CD4-positive, alpha-beta T cell treated with Interleukin-21 for 1 hour (primary cell): ENCODE measurements at regions not wholly inside any gene's neighbourhood (a gene's known extent, or its start where the extent isn't known, plus 50 kb on each side); places are given as distances from the start of the nearest gene placed in this dataset.

Experiments
- DNase-seq: peaks from one replicate; pipeline ENCODE4 v3.0.0-alpha.2; 2020

DNA sequence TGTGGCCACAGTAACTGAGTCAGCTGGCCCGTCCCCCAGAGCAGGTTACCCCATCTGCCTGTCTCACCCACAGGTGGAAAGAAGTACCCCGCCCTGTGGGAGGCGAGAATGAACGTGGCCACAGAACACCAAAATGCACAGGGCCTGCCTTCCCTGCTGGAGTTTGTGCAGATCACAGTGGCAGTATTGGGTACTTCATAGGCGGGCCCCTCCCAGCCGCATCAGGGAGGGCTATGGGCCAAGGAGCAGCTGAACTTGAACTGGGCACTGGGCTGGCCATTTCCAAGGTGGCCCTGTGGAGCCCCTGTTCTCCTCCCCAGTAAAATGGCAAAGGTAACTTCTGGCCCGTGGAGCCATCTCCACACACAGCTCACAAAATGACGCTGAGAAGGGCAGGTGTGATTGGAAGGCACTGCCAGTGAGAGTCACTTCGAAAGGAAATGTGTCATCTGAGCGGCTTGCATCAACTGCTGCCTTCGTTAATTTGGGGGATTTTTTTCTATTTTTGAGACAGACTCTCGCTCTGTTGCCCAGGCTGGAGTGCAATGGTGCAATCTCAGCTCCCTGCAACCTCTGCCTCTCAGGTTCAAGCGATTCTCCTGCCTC lies 162.9 kb downstream of the ENGASE start:
- DNase-seq = no peak

DNA sequence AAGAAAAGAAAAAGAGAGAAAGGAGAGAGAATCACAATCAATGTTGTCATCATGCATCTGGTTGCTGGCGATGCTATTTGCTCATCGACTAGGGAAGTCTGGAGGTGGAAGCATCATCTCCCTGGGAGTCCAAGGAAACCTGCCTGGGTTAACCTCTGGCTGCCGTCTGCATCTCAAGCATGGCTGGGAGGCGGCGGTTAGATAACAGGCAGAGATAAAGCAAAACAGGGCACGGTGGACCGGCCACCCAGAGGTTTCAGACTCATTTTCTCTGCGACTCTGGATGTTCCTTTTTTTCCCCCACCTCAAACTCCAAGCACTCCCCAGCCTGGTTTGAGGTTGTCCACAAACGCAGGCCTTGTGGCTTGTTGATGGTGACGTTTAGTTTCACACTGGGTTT lies 161.2 kb downstream of the ENGASE start:
- DNase-seq = no peak

DNA sequence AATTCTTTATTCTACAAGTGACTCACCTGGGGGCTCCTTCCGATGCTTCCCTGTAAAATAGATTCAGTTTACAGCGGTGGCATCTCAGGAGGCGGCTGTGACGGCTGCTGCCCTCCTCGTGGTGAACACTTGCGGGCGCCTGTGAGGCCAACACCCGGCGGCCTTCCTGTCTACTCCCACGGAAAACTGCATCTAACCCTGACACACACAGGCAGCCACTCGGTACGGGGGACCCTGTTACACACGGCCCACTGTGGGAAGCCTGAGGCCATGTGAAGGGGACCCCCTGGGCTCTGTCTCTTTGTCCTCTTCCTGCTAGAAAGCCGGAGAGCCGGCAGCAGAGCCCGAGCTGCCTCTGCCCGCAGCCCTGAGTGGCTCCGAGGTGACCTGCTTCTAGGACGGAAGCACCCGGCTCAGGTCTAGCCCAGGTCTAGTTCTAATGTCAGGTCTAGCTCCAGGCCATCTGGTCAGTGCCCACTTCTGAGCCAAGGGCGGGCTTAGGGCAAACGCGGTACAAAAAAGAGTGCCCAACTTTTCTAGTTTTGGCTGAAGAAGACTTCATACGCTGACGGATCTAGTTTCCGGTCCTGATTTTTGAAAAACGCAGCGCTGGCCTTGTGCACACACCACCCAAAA lies 159.4 kb downstream of the ENGASE start:
- DNase-seq = no peak

DNA sequence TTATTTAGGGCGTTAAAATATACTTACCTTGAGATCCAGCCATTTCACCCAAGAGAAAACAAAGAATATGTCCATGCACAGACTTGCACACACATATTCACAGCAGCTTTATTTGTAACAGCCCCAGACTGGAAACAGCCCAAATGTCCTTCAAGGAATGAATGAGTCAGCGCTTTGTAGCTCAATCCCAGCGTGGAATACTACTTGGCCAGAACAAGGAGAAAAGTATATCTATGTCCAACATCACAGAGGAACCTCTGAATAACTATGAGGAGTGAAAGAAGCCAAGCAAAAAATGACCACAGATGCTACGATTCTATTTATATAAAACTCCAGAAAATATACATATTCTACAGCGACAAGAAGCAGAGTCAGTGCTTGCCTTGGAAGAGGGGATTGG lies 158.3 kb downstream of the ENGASE start:
- DNase-seq = no peak

DNA sequence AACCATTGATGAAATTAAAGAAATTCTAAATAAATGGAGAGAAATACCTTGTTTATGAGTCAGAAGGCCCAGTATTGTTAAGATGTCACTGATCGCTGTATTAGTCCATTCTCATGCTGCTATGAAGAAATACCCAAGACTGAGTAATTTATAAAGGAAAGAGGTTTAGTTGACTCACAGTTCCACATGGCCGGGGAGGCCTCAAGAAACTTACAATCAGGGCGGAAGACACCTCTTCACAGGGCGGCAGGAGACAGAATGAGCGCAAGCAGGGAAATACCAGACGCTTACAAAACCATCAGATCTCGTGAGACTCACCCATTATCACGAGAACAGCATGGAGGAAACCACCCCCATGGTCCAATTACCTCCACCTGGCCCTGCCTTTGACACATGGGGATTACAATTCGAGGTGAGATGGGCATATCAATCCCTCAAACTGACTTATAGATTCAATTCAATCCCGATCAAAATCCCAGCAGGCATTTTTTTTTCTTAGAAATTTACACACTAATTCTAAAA lies 157.2 kb downstream of the ENGASE start:
- no peak for DNase-seq

DNA sequence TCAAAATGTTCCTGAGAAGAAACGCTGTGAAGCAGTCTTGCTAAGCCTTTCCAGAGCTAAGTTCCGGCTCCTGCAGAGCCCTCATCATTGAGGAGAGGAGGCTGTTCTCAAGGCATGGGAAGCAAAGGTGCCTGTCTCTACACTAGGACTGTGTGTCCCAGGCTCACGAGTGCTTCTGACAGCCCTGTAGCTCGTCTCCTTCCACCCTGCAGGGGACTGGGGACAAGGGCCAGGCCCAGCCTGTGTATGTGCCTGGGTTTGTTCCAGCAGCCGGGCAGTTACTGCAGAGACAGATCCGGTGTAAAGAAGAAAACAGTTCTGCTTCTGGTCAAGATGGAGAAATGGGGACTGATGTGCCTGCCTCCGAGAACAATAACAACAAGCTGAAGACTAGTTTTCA lies 156.0 kb downstream of the ENGASE start:
- no peak for DNase-seq

DNA sequence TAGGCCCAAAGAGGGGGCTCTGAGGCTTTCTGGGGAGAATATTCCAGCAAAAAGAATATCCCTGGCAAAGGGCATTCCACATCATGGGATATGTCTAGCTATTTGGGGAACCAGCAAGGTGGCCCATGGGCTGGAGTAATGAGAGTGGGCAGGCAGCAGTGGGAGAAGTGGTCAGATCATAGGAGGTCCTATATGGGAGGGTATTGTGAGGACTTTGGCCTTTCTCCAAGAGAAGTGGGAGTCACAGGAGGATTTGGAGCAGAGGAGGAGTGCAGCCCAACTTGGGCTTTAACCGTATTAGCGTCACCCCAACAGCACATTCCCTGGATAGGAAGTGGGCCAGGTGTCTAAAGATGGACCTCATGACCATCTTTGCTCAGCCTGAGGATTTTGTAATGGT lies 151.4 kb downstream of the ENGASE start:
- no peak for DNase-seq

DNA sequence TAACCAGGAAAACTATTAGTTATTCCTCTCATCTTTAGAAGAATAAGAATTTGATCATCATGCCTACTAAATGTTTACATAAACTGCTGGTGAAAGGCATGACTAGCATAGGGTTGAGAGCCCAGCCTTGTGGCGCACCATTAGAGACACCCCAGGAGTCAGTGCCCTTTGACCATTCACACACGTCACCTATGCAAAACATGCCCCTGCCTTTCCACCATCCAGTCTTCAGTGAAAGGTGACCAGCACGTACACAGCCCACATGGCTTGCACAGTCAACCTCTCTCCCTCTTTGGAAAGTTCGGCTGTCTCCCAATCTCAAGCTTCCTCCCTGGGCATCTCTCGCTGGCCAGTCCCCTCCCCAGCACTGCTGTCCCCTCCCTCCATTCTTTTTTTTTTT lies 150.3 kb downstream of the ENGASE start:
- DNase-seq = no peak

DNA sequence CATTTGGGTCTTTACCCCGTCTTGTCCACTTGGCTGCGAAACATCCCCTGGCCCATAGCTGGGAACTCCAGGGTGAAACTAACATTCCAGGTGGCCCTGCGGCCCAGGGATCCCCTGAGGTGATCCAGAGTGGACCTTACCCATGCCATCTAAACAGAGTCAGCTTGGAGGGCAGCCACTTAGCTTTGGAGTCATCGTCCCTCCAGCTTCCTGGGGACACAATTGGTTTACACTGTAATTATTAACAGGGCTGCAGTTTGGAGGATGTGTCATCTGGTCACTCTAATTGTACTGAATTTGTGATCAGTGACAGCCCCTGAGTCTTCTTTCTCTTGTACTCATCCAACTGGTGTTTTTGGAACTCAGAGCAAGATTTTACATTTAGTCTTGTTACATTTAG lies 149.9 kb downstream of the ENGASE start:
- DNase-seq = no peak

DNA sequence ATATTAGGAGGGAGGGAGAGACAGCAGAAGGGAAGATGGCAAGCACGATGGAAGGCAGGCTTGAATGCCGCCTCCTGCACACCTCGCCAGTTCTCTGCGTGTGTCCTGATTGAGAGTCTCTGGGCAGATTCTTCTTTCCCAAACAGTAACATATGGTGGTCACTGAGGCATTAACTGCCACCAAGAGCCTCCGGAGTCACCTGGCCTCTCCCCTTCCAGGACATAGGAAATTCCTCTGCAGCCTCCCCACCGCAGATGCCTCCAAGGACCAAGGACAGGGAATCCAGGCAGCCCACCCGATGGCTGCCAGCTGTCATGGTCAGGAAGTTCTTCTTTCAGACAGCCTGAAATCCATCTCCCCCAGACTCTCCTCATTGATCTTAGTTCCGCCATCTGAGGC lies 149.3 kb downstream of the ENGASE start:
- DNase-seq = no peak

DNA sequence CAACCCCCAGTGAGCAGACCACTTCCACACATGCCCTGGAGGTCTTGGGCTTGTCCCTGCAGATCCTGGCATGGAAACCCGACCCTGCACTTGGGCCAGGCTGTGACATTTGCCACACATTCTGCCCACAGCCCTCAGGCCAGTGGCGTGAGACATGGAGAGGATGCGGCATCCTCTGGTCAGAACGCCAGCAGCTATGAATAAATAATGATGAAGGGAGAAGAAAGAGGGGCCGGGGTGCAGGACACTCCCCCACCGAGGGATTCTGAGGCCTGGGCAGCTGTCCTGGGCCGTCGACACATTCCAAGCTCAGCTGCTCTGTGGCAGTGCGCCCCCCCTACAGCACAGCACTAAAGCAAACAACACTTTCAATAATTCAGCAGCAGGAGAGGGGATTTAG lies 148.8 kb downstream of the ENGASE start:
- DNase-seq = no peak

DNA sequence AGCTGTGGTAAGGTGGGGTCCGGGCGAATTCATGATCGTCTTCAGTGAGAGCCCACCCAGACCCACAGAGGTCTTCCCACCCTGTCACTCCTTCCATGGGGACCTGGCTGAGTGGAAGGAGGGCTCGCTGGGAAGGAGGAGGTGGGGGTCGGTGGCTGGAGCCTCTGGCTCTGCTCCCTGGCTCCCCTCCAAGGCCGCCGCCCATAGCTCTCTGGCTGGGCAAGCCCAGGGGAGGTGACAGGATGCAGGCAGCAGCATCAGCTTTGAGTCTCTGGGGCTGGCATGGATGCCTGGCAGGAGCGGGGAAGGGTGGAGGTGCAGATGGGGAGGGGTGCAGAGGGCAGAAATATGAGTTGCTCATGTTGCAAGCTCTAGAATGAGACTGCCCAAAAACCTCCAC lies 147.0 kb downstream of the ENGASE start:
- DNase-seq = no peak

DNA sequence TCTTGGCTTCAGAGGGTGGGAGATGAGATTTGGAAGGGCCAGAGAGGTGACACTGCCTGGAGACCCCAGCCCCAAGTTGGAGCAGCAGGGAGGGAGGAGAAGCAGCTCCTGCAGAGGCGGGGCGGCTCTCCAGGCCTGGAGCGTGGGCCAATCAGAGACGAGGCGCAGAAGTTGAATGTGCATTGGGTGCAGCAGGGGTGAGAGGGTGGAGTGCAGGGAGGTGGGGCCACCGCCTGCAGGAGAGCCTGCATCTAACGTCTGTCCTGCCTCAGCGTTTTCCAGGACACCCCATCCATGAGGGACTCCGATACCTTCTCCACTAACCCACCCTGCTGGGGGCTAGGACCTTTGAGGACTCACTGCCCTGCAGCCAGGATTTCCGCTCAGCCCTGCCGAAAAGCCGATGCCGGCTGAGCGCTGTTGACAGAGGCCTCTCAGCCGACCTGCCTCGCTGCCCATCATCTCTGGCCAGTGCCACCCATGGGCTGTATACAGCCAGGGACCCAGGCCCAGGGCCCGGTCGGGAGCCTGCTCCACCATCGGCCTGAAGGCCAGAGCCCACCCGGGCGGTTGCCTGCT lies 146.2 kb downstream of the ENGASE start:
- no peak for DNase-seq

DNA sequence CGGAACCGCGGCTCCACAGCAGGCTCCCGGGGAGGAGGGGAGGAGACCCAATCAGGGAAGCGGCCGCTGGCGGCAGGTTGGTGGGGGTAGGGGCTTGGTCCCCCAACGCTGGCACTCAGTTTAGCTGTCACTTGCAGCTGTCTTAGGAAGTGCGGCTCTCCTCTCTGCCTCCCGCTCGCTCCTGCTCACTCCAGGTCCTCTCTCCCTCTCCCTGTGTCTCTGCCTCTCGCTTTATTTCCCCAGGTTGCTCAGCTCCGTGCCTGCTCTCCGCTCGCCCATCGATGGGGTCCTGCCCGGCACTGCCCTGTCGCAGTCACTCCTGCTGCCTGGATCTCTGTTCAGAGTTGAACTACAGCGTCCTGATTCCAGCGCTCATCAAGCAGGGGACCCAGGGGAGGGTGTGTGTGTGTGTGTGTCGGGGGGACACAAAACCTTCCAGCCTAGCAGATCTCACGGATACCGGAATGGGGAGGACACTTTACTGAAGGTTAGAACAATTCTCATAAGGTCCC lies 145.6 kb downstream of the ENGASE start:
- no peak for DNase-seq

DNA sequence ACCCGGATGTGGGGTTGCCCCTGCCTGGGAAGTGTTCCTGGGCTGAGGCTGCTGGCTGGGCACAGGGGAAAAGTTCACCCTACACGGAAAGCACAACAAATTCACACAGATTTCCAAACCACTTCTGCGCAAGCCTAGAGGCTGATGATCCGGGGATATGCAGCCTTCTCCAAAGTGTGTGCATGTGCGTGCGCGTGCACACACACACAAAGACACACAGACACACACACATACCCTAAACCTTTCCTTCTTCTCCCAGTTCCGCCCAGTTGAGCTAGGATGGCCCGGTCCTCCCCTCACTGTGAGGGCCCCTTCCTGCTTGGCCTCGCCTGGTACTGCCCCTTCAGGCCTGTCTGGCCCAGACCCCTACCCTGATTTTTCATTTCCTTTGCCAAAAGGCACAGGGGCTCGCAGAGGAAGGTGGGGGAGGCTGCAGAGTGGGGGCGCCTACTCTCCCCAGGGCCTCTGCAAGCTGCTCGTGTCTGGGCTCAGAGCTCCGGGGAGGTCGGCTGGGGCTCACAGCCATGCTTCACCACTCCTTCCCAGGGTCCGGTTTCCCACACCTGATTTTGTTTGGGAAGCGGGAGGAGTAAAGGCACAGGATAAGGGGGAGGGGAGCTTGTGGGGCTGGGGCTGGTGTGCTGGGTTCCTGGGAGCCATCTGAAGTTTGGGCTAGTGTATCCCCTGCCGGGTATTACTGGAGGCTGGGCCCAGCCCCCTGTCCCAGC lies 144.7 kb downstream of the ENGASE start:
- DNase-seq = no peak

DNA sequence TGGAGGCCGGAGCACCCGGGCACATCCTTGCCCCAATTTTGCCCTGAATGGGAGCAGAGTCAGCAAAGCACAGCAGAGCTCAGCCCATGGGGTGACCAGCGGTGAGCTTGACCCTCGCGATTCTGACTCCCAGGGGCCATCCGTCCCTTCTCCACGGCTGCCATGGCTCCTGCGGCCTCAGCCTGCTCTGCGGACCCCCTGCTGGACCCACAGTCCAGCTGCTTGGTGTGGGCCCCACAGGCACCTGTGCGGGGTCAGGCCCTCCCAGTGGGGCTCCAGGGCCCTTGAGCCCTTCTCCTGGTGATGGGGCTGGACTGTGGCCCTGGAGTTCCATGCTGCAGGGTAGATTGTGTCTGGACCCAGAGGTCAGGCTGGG lies 144.2 kb downstream of the ENGASE start:
- DNase-seq = no peak

DNA sequence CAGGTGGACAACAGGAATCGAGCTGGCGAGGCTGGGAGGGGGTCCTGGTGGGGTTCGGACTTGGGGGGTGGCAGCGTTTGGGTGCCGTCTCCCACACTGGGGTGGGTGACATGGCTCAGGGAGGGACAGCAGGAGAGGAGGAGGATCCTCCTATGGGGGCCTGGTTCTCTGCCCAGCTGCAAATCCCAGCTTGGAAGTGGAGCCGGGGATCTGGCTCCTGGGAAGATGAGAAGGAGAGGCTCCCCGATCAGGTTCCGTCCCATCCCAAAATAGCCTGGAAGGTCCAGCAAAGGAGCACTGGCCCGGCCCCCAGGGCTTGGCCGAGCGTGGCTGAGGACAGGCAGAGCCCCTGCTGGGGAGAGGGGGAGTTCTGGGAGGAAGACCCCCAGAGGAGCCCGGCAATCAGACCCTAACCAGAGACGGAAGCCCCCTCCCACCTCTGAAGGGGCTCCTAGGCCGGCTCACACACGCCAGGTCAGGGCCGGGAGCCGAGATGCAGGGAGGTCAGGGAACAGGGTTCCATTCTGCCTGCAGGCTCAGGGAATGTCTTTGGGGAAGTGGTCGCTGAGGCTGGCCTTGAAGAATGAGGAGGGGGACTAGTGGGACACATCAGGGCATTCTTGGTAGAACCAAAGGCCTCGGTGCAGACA lies 143.7 kb downstream of the ENGASE start:
- DNase-seq = no peak

DNA sequence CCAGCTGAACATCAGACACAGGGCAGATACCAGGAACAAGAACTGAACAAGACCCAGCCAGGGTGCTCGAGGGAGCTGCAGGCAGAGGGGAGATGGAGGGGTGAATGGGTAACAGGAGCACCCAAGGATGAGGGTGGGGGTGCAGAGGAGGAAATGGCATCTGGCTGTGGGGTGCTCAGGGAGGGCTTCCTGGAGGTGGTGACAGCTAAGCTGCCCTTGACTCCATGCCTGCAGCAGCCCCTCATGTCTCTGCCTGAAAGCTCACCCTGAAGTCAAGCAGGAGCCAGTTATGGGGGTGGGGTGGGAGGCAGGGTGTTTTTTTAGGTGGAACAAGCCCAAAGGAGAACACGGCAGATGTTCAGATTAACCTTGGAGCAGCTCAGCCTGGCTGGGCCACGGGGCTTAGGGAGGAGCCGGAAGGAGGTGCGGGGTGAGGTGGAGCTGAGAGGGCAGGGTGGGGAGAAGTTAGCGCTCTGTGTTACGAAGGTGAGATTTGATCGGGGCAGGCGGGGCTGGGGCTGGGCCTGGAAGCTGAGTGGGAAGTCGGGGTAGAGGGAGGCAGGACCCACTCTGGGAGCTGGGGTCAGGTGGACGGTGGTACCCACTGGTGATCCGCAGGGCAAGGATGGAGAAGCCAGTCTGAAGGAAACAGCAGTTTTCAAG lies 143.0 kb downstream of the ENGASE start:
- no peak for DNase-seq

DNA sequence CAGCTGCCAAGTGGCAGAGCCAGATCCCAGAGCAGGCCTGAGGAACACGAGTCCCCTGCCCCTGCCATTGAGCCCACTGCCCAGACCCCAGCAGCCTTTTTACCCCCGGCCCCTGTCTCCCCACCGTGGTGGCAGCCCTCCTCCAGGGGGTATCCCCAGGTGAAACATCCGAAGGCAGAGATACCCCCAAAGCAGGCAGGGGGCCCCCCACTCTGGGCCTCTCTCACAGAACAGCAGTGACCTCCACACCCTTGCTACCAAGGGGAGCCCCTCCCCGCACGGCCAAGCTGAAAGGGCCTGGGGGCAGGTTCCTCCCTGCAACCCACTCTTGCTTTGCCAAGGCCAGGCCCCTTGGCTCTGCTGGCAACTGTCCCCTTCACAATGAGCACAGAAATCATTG lies 142.2 kb downstream of the ENGASE start:
- no peak for DNase-seq

DNA sequence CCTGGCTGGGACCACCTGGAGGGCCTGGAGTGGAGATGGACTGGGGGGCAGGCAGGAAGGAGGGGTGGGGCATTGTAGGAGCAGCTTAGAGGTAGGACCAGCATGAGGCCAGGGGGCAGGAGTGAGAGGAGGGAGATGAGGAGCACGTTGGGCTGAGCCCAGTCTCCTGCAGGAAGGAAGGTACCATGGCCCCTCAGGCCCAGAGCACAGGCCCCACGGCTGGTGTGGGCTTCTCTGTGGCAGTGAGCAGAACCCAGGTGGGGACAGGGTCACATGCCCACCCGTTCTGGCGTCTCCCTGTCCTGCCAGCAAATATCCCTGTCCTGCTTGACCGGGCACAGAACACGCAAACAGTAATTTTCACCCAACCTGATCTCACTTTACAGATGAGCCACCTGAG lies 141.8 kb downstream of the ENGASE start:
- DNase-seq = no peak

DNA sequence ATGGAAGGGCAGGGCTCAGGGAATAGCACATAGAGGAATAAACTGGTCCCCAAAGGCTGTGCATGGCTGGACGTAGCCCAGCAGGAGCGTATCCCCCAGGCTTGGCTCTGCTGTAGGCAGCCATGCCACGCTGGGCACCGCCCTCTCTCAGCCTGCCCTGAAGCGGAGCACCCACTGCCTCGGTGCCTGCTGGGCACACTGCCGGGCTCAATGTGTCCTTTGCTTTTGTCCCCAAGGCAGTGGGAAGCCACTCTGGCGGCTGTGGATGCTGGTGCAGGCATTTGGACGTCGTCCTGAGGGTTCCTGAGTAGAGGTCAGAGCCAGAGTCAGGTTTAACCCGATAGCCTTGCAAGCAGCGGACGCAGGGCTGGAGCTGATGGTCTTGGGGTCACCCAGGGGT lies 141.0 kb downstream of the ENGASE start:
- no peak for DNase-seq

DNA sequence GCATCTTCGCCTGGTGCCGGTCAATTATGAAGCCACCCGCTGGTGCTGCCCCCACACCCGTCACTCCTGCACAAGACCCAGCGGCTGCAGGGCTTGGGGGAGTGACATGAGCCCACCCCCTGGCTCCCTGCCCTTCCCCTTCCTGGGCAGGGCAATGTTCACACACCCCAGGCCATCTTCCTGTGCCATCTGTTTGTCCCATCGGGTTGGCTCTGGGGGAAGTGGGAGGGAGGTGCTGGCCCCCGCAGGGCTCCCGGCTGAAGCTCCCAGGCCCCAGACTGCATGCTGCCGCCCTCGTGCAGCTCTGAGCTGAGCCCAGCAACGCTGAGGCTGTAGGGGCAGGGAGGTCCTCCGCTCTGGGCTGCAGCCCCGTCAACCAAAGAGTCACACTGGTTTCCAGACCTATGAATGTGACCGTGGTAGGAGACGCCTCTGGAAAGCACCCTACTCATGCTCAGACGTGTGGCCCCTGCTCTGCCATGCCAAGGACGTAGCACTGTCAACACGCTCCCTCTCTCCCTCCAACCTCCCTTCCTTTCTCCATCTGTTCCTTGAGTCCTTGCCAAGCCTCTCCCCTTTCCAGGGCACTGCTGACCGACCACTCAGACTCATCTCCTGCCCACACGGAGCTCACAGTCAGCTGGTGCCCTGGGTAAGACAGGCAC lies 140.4 kb downstream of the ENGASE start:
- DNase-seq = no peak
